ENCODE measurements at regions not wholly inside any gene's neighbourhood (a gene's known extent, or its start where the extent isn't known, plus 50 kb on each side); places are given as distances from the start of the nearest gene placed in this dataset.

GRCh38 chr4:13912966-13913365, 285.4 kb upstream of the BOD1L1 start:
- TF ChIP-seq CTCF (IDR thresholded peaks at IDR 0.05; ENCODE audit: low read depth, low read length, poor library complexity, severe bottlenecking) (no peak), EZH2phosphoT487 (IDR thresholded peaks at IDR 0.05; ENCODE audit: borderline replicate concordance, low read length) (no peak)

Data from DOHH2 (cell line).